DMS153 treated with DMSO at 0.1 percent for 48 hours (cell line): ENCODE measurements at regions not wholly inside any gene's neighbourhood (a gene's known extent, or its start where the extent isn't known, plus 50 kb on each side); places are given as distances from the start of the nearest gene placed in this dataset.

ENCODE experiments used
- DNase-seq: peaks from one replicate; lab custom pipeline; 2025; ENCODE audit not compliant: unreplicated experiment; lab: John Stamatoyannopoulos, UW

- no peak for DNase-seq
Observed at GRCh38 chr12:13597837-13598236, 383.6 kb downstream of the GRIN2B start.

GRCh38 chr12:13597166-13597565 lies 384.2 kb downstream of the GRIN2B start:
- DNase-seq = no peak

GRCh38 chr12:13596714-13597113 lies 384.7 kb downstream of the GRIN2B start:
- DNase-seq = no peak

GRCh38 chr12:13595536-13596443 lies 385.6 kb downstream of the GRIN2B start:
- no peak for DNase-seq

GRCh38 chr12:13594731-13595514 lies 386.5 kb downstream of the GRIN2B start:
- no peak for DNase-seq

GRCh38 chr12:13592063-13592942 lies 389.1 kb downstream of the GRIN2B start:
- no peak for DNase-seq

GRCh38 chr12:13591488-13591887 lies 389.9 kb downstream of the GRIN2B start:
- no peak for DNase-seq

- DNase-seq = no peak
Observed at GRCh38 chr12:13591059-13591458, 390.3 kb downstream of the GRIN2B start.

- no peak for DNase-seq
Observed at GRCh38 chr12:13588574-13588973, 392.0 kb downstream of the EMP1 start.

- DNase-seq = no peak
Observed at GRCh38 chr12:13587721-13588390, 391.3 kb downstream of the EMP1 start.

- no peak for DNase-seq
Observed at GRCh38 chr12:13586361-13586760, 389.8 kb downstream of the EMP1 start.

GRCh38 chr12:13584541-13584940 lies 388.0 kb downstream of the EMP1 start:
- DNase-seq = no peak

- DNase-seq = no peak
Observed at GRCh38 chr12:13583630-13584029, 387.1 kb downstream of the EMP1 start.

- no peak for DNase-seq
Observed at GRCh38 chr12:13582421-13582820, 385.9 kb downstream of the EMP1 start.

- no peak for DNase-seq
Observed at GRCh38 chr12:13581031-13581430, 384.5 kb downstream of the EMP1 start.

- no peak for DNase-seq
Observed at GRCh38 chr12:13580206-13580605, 383.7 kb downstream of the EMP1 start.

- no peak for DNase-seq
Observed at GRCh38 chr12:13576935-13577500, 380.5 kb downstream of the EMP1 start.

- DNase-seq = no peak
Observed at GRCh38 chr12:13573698-13574321, 377.3 kb downstream of the EMP1 start.

GRCh38 chr12:13571035-13571434 lies 374.5 kb downstream of the EMP1 start:
- DNase-seq = no peak
